HG02623 (cell line): ENCODE measurements at regions not wholly inside any gene's neighbourhood (a gene's known extent, or its start where the extent isn't known, plus 50 kb on each side); places are given as distances from the start of the nearest gene placed in this dataset.

ENCODE experiments used
- ATAC-seq: cut with Tn5 transposase; IDR thresholded peaks from one replicate; pipeline ENCODE4 v1.9.1; 2021; ENCODE audit warnings: moderate library complexity; ENCODE audit not compliant: unreplicated experiment

GRCh38 chr2:20539776-20540586 lies 93.1 kb downstream of the RHOB start:
- ATAC-seq = no peak

- no peak for ATAC-seq
Measured at GRCh38 chr2:20540587-20541293, 93.9 kb downstream of the RHOB start.

GRCh38 chr2:20541294-20541640 lies 94.4 kb downstream of the RHOB start:
- no peak for ATAC-seq

GRCh38 chr2:20541651-20542050 lies 94.8 kb downstream of the RHOB start:
- ATAC-seq = no peak

GRCh38 chr2:20542269-20542668 lies 95.4 kb downstream of the RHOB start:
- ATAC-seq = no peak

- ATAC-seq = no peak
Measured at GRCh38 chr2:20542746-20543468, 96.0 kb downstream of the RHOB start.

- ATAC-seq = no peak
Measured at GRCh38 chr2:20543469-20544152, 96.7 kb downstream of the RHOB start.

GRCh38 chr2:20544153-20544747 lies 97.4 kb downstream of the RHOB start:
- ATAC-seq = no peak

GRCh38 chr2:20549144-20549543 lies 101.8 kb downstream of the HS1BP3 start:
- no peak for ATAC-seq

- ATAC-seq = no peak
Measured at GRCh38 chr2:20549691-20550348, 101.1 kb downstream of the HS1BP3 start.

GRCh38 chr2:20551260-20551944 lies 99.5 kb downstream of the HS1BP3 start:
- ATAC-seq = no peak

GRCh38 chr2:20551945-20552328 lies 99.0 kb downstream of the HS1BP3 start:
- no peak for ATAC-seq

GRCh38 chr2:20552847-20553246 lies 98.1 kb downstream of the HS1BP3 start:
- ATAC-seq = no peak

GRCh38 chr2:20553580-20553979 lies 97.3 kb downstream of the HS1BP3 start:
- ATAC-seq = no peak

GRCh38 chr2:20555954-20556353 lies 94.9 kb downstream of the HS1BP3 start:
- ATAC-seq = no peak

- ATAC-seq = no peak
Measured at GRCh38 chr2:20556756-20557155, 94.1 kb downstream of the HS1BP3 start.

- no peak for ATAC-seq
Measured at GRCh38 chr2:20557226-20557625, 93.7 kb downstream of the HS1BP3 start.

GRCh38 chr2:20557635-20558034 lies 93.3 kb downstream of the HS1BP3 start:
- no peak for ATAC-seq

- ATAC-seq = no peak
Measured at GRCh38 chr2:20558391-20559150, 92.3 kb downstream of the HS1BP3 start.
